GM21515 (cell line): ENCODE measurements at regions not wholly inside any gene's neighbourhood (a gene's known extent, or its start where the extent isn't known, plus 50 kb on each side); places are given as distances from the start of the nearest gene placed in this dataset.
"Not testable (repeated sequence)": the region's sequence is repeated elsewhere in the genome, so short reads cannot be mapped to it uniquely, and the experiment has no call there.

Experiments
- ATAC-seq: cut with Tn5 transposase; IDR thresholded peaks from one replicate; pipeline ENCODE4 v1.9.1; 2021; ENCODE audit not compliant: unreplicated experiment

DNA sequence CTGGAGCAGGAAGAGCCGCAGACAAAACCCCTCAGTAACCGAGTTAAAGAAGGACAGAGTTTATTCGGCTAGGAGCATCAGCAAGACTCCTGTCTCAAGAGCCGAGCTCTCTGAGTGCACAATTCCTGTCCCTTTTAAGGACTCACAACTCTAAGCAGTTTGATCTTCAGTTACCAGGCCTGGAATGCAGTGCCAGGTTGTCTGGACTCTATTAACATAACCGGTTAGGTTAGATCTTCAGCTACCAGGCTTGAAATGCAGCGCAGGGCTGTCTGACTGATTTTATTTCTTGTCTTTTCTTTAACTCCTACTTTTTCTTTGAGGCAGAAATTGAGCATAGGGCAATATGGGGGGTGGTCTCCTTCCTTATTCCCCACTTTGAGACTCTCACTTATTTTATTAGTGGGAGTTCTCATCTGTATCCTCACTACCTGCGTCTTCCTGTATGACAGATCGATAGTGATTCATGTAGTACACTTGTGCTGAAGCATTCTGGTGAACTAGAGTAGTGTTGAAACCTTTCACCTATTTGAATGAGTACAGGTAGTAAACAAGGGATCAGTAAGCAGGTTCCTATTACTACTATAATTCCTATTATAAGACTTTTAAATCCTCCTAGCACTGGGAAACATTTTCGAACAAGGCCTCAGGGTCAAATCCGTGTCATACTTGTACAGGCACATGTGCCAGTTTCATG, 325.0 kb downstream of the CGGBP1 start:
- no peak for ATAC-seq

DNA sequence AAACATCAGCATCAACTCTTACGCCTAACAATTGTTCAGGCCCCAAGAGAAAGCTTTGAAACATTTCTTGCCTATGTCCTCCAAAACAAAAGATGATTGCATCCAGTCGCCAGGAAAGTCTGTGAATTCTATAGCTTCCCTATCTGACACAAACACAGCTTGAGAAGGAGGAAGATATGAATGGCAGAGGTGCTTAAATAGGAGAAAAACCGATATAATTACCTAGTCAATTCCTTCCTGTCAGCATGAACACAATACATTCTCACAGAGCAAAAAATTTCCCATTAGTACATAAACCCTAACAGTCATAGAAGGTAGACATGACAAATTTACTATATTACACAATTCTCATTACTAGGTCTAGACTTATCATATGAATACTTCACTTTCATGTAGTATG, 326.5 kb downstream of the CGGBP1 start:
- no peak for ATAC-seq

GRCh38 chr3:87727783-87728182, 331.0 kb downstream of the CGGBP1 start:
- no peak for ATAC-seq

DNA sequence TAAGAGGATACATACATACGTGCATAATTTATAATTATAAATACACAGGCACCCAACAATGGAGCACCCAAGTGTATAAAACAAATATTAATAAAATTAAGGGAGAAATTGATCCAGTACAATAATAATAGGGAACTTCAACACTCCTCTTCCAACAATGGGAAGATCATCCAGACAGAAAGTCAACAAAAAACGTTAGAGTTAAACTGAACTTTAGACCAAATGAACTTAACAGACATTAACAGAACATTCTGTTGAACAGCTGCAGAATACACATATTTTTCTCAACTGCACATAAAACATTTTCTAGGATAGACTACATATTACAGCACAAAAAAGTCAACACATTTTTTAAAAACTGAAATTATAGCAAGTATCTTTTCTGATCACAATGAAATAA, 339.7 kb downstream of the CGGBP1 start:
- no peak for ATAC-seq

DNA sequence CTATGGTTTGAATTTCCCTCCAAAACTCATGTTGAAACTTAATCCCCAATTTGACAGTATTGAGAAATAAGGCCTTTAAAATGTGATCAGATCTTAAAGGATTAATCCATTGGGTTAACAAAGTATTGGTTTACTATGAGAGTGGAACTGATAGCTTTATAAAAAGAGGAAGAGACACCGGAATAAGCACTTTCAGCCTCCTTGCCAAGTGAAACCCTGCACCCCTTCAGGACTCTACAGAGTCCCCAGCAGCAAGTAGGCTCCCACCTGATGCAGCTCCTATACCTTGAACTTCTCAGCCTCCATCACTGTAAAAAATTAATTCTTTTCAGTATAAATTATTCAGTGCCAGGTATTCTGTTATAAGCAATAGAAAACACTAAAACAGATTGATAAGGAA, 348.3 kb downstream of the CGGBP1 start:
- ATAC-seq, result no peak

- ATAC-seq, result no peak
Observed at GRCh38 chr3:87710028-87710427, 348.8 kb downstream of the CGGBP1 start.

DNA sequence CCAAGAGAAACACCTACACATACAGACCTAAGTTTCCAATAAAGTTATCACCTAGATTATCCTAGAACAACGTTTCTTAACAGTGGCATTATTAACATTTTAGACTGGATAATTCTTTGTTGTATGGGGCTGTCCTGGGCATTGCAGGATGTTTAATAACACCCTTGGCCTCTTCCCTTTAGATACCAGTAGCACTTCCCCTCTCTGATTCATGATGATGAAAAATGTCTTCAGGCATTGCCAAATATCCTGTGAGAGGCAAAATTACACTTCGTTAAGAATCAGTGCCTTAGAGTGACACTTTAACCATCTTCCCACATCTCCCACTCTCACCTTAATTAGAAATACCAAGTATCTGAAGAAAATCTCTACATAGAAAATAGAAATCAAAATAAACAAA, 352.6 kb downstream of the CGGBP1 start:
- no peak for ATAC-seq

DNA sequence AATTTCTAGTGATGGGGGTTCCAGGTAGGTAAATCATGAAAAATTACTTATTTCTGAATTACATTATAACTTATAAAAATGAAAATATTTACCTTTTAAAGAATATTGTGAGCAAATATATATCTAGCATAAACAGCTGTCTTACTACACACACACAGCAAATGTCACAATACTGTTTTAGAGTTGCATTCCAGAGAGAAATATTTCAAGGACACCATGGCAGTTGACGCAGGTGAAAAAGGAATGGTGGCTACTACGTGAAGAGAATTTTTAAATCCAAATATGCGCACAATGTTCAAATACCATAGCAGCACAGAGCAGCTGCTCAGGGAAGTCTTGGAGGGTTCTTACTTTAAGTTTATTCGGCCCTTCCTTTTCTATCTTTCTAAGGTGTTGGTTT, 356.2 kb downstream of the CGGBP1 start:
- no peak for ATAC-seq

GRCh38 chr3:87696124-87697013, 362.4 kb downstream of the CGGBP1 start:
- no peak for ATAC-seq

DNA sequence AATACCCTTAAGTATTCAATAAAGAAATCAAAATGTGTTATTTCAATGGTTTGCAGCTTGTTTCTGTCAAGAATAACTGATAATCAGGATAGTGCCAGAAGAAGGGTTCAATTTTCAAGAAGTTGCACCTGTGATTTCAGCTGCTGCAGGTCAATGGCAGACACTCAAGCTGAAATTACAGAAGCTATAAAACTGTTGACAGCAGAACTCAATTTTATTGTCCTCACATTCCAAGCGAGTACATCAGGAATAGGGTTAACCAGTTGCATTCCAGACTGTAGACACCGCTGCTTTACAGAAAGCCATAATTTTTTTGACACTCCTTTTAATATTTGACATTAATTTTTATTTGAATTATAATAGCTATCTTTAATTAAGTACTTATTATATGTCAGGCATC, 364.1 kb downstream of the CGGBP1 start:
- ATAC-seq, result no peak

DNA sequence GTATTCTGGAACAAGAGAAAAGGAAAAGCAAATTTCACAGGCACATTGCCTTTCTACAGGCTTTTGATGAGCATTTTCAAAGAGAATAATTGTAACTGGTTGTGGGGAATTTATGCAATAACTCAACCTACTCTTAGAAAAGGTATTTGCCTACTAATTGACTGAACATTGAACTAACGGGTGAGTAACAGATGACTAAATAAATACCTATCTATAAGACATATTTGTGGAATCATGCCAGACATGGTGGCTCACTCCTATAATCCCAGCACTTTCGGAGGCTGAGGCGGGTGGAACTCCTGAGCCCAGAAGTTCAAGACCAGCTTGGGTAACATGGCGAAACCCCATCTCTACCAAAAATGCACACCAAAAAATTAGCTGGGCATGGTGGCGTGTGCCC, 367.7 kb downstream of the CGGBP1 start:
- ATAC-seq, result no peak

GRCh38 chr3:87678984-87679660, 379.7 kb downstream of the CGGBP1 start:
- ATAC-seq, result not testable (repeated sequence)

DNA sequence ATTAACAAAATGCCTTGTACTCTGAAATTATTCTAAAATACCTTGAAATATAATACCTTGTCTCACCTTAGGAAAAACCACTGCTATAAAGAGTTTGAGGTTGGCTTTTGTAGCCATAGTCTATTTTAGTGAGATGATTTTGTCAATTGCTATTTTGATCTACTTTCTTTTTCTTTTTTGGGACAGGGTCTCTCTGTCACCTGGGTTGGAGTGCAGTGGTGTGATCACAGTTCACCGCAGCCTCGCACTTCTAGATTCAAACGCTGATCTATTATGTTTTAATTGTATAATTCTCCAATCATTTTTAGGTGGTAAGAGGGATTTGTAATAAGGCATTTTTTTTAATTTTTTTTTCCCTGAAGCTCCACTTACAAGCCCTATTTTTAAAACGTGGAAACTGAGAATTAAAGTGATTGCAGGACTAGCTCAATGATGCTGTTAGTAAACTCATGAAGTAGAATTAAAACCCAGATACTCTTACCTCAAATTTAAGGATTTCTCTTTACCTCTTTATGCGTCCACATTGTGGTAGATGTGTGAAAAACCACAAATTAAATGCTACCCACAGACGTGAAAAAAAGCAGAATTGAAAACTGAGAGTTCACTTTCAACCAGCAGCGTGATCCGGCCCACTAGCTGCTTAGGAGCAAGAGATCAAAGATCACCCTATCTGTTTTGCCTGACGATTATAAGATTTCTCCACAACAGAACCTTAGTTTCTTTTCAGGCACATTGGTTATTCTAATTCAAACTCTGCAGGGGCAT, 384.2 kb downstream of the CGGBP1 start:
- peak; percentile 98 for ATAC-seq

DNA sequence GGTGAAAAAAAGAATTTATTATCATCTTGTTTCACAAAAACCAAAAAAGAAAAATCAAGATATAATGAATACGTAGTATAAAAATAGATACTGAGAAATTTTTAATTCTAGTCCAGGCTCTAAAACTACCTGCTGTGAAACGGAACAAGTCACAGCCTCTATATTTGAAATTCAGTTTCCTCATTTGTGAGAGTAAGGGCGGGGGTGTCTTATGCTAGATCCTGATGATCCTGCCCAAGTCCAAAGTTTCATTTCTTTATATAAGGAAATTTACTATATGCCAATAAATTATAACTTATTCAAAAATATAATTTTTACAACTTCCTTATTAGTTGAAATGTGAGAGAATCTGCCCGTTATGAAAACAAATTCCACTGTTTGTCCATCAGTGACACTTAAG, 385.7 kb downstream of the CGGBP1 start:
- ATAC-seq, result no peak

- no peak for ATAC-seq
Observed at GRCh38 chr3:87654184-87654583, 377.8 kb upstream of the POU1F1 start.

DNA sequence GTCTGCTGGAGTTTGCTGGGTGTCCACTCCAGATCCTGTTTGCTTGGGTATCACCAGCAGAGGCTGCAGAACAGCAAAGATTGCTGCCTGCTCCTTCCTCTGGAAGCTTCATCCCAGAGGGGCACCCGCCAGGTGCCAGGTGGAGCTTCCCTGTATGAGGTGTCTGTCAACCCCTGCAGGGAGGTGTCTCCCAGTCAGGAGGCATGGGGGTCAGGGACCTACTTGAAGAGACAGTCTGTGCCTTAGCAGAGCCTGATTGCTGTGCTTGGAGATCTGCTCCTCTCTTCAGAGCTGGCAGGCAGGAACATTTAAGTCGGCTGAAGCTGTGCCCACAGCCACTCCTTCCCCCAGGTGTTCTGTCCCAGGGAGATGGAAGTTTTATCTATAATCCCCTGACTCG, 376.8 kb upstream of the POU1F1 start:
- ATAC-seq, result not testable (repeated sequence)

GRCh38 chr3:87634426-87634825, 358.0 kb upstream of the POU1F1 start:
- no peak for ATAC-seq

- ATAC-seq, result no peak
Observed at GRCh38 chr3:87627316-87627715, 350.9 kb upstream of the POU1F1 start.

DNA sequence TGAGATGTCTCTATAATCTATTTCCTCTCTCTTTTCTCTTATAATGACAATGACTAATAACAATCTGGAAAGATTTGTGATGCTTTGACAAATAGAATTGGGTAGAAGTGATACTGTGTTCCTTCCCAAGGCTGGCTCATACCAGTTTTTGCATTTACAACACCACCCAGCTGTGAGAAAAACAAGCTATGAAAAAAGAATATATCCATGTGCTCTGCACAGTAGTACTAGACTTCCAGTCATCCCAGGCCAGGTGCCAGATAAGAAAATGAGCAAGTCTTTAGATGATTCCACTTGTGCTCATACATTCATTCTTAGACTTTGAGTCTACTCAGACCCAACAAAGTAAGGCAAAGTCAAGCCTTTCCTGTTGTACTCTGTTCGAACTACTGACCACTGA, 350.2 kb upstream of the POU1F1 start:
- no peak for ATAC-seq

- no peak for ATAC-seq
Observed at GRCh38 chr3:87625876-87626275, 349.5 kb upstream of the POU1F1 start.

- no peak for ATAC-seq
Observed at GRCh38 chr3:87624860-87625259, 348.5 kb upstream of the POU1F1 start.
